ENCODE measurements at regions not wholly inside any gene's neighbourhood (a gene's known extent, or its start where the extent isn't known, plus 50 kb on each side); places are given as distances from the start of the nearest gene placed in this dataset.
"Not testable (repeated sequence)": the region's sequence is repeated elsewhere in the genome, so short reads cannot be mapped to it uniquely, and the experiment has no call there.

GRCh38 chr5:131019601-131020315 is 145.3 kb downstream of the HINT1 start:
- DNase-seq (ENCODE audit: low read depth, low spot score) = no peak
- in situ Hi-C loops (cut with HindIII; ENCODE audit: low pct_unique_long_range_greater_than_20kb, low sequenced_read_pairs) = no loop called here

- no peak for DNase-seq (ENCODE audit: low read depth, low spot score)
- in situ Hi-C loops (cut with HindIII; ENCODE audit: low pct_unique_long_range_greater_than_20kb, low sequenced_read_pairs) = no loop called here
Measured at GRCh38 chr5:131019111-131019510, 145.9 kb downstream of the HINT1 start.

- DNase-seq (ENCODE audit: low read depth, low spot score) = no peak
- in situ Hi-C loops (cut with HindIII; ENCODE audit: low pct_unique_long_range_greater_than_20kb, low sequenced_read_pairs) = no loop called here
Measured at GRCh38 chr5:131008329-131008728, 156.7 kb downstream of the HINT1 start.

- in situ Hi-C loops (cut with HindIII; ENCODE audit: low pct_unique_long_range_greater_than_20kb, low sequenced_read_pairs) = no loop called here
- peak; percentile 49 for DNase-seq (ENCODE audit: low read depth, low spot score)
Measured at GRCh38 chr5:131005963-131006684, 158.9 kb downstream of the HINT1 start.

GRCh38 chr5:131001507-131001906 is 163.5 kb downstream of the HINT1 start:
- peak; percentile 16 for DNase-seq (ENCODE audit: low read depth, low spot score)
- in situ Hi-C loops (cut with HindIII; ENCODE audit: low pct_unique_long_range_greater_than_20kb, low sequenced_read_pairs) = no loop called here

- DNase-seq (ENCODE audit: low read depth, low spot score) = no peak
- in situ Hi-C loops (cut with HindIII; ENCODE audit: low pct_unique_long_range_greater_than_20kb, low sequenced_read_pairs) = no loop called here
Measured at GRCh38 chr5:131000289-131000688, 164.8 kb downstream of the HINT1 start.

GRCh38 chr5:130996720-130997119 is 168.3 kb downstream of the HINT1 start:
- in situ Hi-C loops (cut with HindIII; ENCODE audit: low pct_unique_long_range_greater_than_20kb, low sequenced_read_pairs); DNase-seq (ENCODE audit: low read depth, low spot score): not testable (repeated sequence)

- no peak for DNase-seq (ENCODE audit: low read depth, low spot score)
- in situ Hi-C loops (cut with HindIII; ENCODE audit: low pct_unique_long_range_greater_than_20kb, low sequenced_read_pairs) = no loop called here
Measured at GRCh38 chr5:130995851-130996250, 169.2 kb downstream of the HINT1 start.

GRCh38 chr5:130995254-130995515 is 169.9 kb downstream of the HINT1 start:
- in situ Hi-C loops (cut with HindIII; ENCODE audit: low pct_unique_long_range_greater_than_20kb, low sequenced_read_pairs) = no loop called here
- DNase-seq (ENCODE audit: low read depth, low spot score) = no peak

- in situ Hi-C loops (cut with HindIII; ENCODE audit: low pct_unique_long_range_greater_than_20kb, low sequenced_read_pairs) = no loop called here
- no peak for DNase-seq (ENCODE audit: low read depth, low spot score)
Measured at GRCh38 chr5:130994496-130995253, 170.4 kb downstream of the HINT1 start.

GRCh38 chr5:130992621-130993020 is 172.4 kb downstream of the HINT1 start:
- in situ Hi-C loops (cut with HindIII; ENCODE audit: low pct_unique_long_range_greater_than_20kb, low sequenced_read_pairs) = no loop called here

GRCh38 chr5:130992095-130992494 is 173.0 kb downstream of the HINT1 start:
- DNase-seq (ENCODE audit: low read depth, low spot score) = no peak
- in situ Hi-C loops (cut with HindIII; ENCODE audit: low pct_unique_long_range_greater_than_20kb, low sequenced_read_pairs) = no loop called here

More at GRCh38 chr5:130992621-130993020, 172.4 kb downstream of the HINT1 start:
- DNase-seq (ENCODE audit: low read depth, low spot score) = no peak

GRCh38 chr5:130985776-130986175 is 179.3 kb downstream of the HINT1 start:
- DNase-seq (ENCODE audit: low read depth, low spot score) = no peak
- in situ Hi-C loops (cut with HindIII; ENCODE audit: low pct_unique_long_range_greater_than_20kb, low sequenced_read_pairs) = no loop called here

GRCh38 chr5:130981663-130982062 is 183.4 kb downstream of the HINT1 start:
- no peak for DNase-seq (ENCODE audit: low read depth, low spot score)
- in situ Hi-C loops (cut with HindIII; ENCODE audit: low pct_unique_long_range_greater_than_20kb, low sequenced_read_pairs) = no loop called here

GRCh38 chr5:130978475-130978874 is 186.6 kb downstream of the HINT1 start:
- in situ Hi-C loops (cut with HindIII; ENCODE audit: low pct_unique_long_range_greater_than_20kb, low sequenced_read_pairs) = no loop called here
- DNase-seq (ENCODE audit: low read depth, low spot score) = no peak

- no peak for DNase-seq (ENCODE audit: low read depth, low spot score)
- in situ Hi-C loops (cut with HindIII; ENCODE audit: low pct_unique_long_range_greater_than_20kb, low sequenced_read_pairs) = no loop called here
Measured at GRCh38 chr5:130976493-130976892, 188.6 kb downstream of the HINT1 start.

GRCh38 chr5:130975847-130976246 is 189.2 kb downstream of the HINT1 start:
- DNase-seq (ENCODE audit: low read depth, low spot score) = no peak
- in situ Hi-C loops (cut with HindIII; ENCODE audit: low pct_unique_long_range_greater_than_20kb, low sequenced_read_pairs) = no loop called here

- DNase-seq (ENCODE audit: low read depth, low spot score) = no peak
- in situ Hi-C loops (cut with HindIII; ENCODE audit: low pct_unique_long_range_greater_than_20kb, low sequenced_read_pairs) = no loop called here
Measured at GRCh38 chr5:130975299-130975698, 189.8 kb downstream of the HINT1 start.
